SK-N-SH (cell line): ENCODE measurements at regions not wholly inside any gene's neighbourhood (a gene's known extent, or its start where the extent isn't known, plus 50 kb on each side); places are given as distances from the start of the nearest gene placed in this dataset.

Experiments used
- CTCF ChIA-PET: fragments of 300-600, 350-600 bp; formaldehyde crosslinking; extraction: SDS; loops from one replicate; lab custom pipeline; 2021; lab: Yijun Ruan, JAX
- POLR2A ChIA-PET: fragments of 350-600 bp; sonication (Branson Sonifier 250); formaldehyde crosslinking; extraction: SDS; loops from one replicate; lab custom pipeline; 2020; ENCODE audit warnings: antibody characterized with exemption, inconsistent platforms; lab: Yijun Ruan, JAX
- DNase-seq: peaks from one replicate; pipeline ENCODE4 v3.0.0; 2012
- H2AFZ ChIP-seq: fragments of 200-600 bp; sonication (generic); 2 replicates; pipeline ENCODE4 v1.8.1; 2016; ENCODE audit warnings: antibody characterized with exemption, mild to moderate bottlenecking, low read depth
- H3F3A ChIP-seq: fragments of 200-600 bp; sonication (generic); replicated peaks from 2 replicates; pipeline ENCODE3; 2016; ENCODE audit warnings: antibody characterized with exemption, mild to moderate bottlenecking; ENCODE audit not compliant: insufficient read depth
- H3K27ac ChIP-seq, 2 experiments: fragments of 200-500 bp in 1 of 2; fragments of 200-600 bp in 1 of 2; sonication (Bioruptor generic) in 1 of 2; sonication (generic), shearing (Covaris generic) in 1 of 2; 2 replicates each; pipeline versions ENCODE4 v1.5.1 to v1.6.1; 2014 to 2016; ENCODE audit warnings: low read depth in 2 of 2, inconsistent platforms in 1 of 2, low read length in 1 of 2, mild to moderate bottlenecking in 1 of 2, mixed read lengths in 1 of 2
- H3K27me3 ChIP-seq: fragments of 200-600 bp; sonication (generic), shearing (Covaris generic); 2 replicates; pipeline ENCODE4 v1.6.1; 2016; ENCODE audit warnings: mixed run types; ENCODE audit not compliant: insufficient read depth
- H3K36me3 ChIP-seq, 2 experiments: fragments of 200-500 bp in 1 of 2; fragments of 200-600 bp in 1 of 2; sonication (Bioruptor generic) in 1 of 2; sonication (generic) in 1 of 2; replicated peaks in 1 of 2; 2 replicates each; pipeline versions ENCODE3 to v1.5.1; 2014 to 2016; ENCODE audit warnings: low read length in 1 of 2, mild to moderate bottlenecking in 1 of 2; ENCODE audit not compliant: insufficient read depth in 2 of 2, control insufficient read depth in 1 of 2
- H3K4me1 ChIP-seq, 2 experiments: fragments of 200-500 bp in 1 of 2; fragments of 200-600 bp in 1 of 2; sonication (Bioruptor generic) in 1 of 2; sonication (generic), shearing (Covaris generic) in 1 of 2; 2 replicates each; pipeline versions ENCODE4 v1.5.1 to v1.6.1; 2014 to 2016; ENCODE audit warnings: low read depth in 1 of 2, low read length in 1 of 2, mixed run types in 1 of 2; ENCODE audit not compliant: insufficient read depth in 2 of 2, control insufficient read depth in 1 of 2
- H3K4me2 ChIP-seq: fragments of 200-600 bp; sonication (generic), shearing (Covaris generic); 2 replicates; pipeline ENCODE4 v1.6.1; 2017; ENCODE audit warnings: mixed run types
- H3K4me3 ChIP-seq, 2 experiments: fragments of 200-500 bp in 1 of 2; fragments of 200-600 bp in 1 of 2; sonication (Bioruptor generic) in 1 of 2; sonication (generic), shearing (Covaris generic) in 1 of 2; 2 replicates each; pipeline versions ENCODE4 v1.5.1 to v1.8.1; 2014 to 2016; ENCODE audit warnings: low read depth in 2 of 2, inconsistent platforms in 1 of 2, low read length in 1 of 2, mild to moderate bottlenecking in 1 of 2, mixed read lengths in 1 of 2, moderate library complexity in 1 of 2
- H3K79me2 ChIP-seq: fragments of 200-600 bp; sonication (generic); 2 replicates; pipeline ENCODE4 v1.8.1; 2017; ENCODE audit warnings: mild to moderate bottlenecking; ENCODE audit not compliant: insufficient read depth
- H3K9ac ChIP-seq: fragments of 200-600 bp; sonication (generic); 2 replicates; pipeline ENCODE4 v1.6.1; 2017; ENCODE audit warnings: mixed run types
- H3K9me2 ChIP-seq: fragments of 200-600 bp; sonication (generic); 2 replicates; pipeline ENCODE4 v1.6.1; 2017; ENCODE audit warnings: mixed run types
- H3K9me3 ChIP-seq: fragments of 200-600 bp; sonication (generic); 2 replicates; pipeline ENCODE4 v1.6.1; 2017; ENCODE audit warnings: mixed run types, mild to moderate bottlenecking, moderate library complexity
- H4K20me1 ChIP-seq: fragments of 200-600 bp; sonication (generic); 2 replicates; pipeline ENCODE4 v1.6.1; 2017; ENCODE audit warnings: mild to moderate bottlenecking, mixed run types; ENCODE audit not compliant: insufficient read depth
- CHD2 ChIP-seq: fragments of 150-350 bp; IDR thresholded peaks from 2 replicates; pipeline ENCODE4 v1.6.1; 2018; ENCODE audit warnings: low read length; ENCODE audit not compliant: partially characterized antibody
- CTCF ChIP-seq: fragments of 200-600 bp; sonication (generic); IDR thresholded peaks from 2 replicates; pipeline ENCODE4 v1.6.1; 2017; ENCODE audit warnings: antibody characterized with exemption, mild to moderate bottlenecking, moderate library complexity
- FOSL2 ChIP-seq: IDR thresholded peaks from 2 replicates; pipeline ENCODE4 v1.4.0; 2012; ENCODE audit warnings: low read depth, mild to moderate bottlenecking, moderate library complexity, borderline replicate concordance
- FOXM1 ChIP-seq: IDR thresholded peaks from 2 replicates; pipeline ENCODE4 v1.4.0; 2012; ENCODE audit warnings: low read depth, mild to moderate bottlenecking
- GATA2 ChIP-seq: sonication (generic); formaldehyde crosslinking; IDR thresholded peaks from 2 replicates; pipeline ENCODE4 v1.5.0; 2020; ENCODE audit warnings: mild to moderate bottlenecking, missing genetic modification reagents
- MEF2A ChIP-seq: IDR thresholded peaks from 2 replicates; pipeline ENCODE4 v1.4.0; 2012; ENCODE audit warnings: low read depth, borderline replicate concordance
- MXI1 ChIP-seq: IDR thresholded peaks from 2 replicates; pipeline ENCODE4 v1.6.1; 2012; ENCODE audit warnings: mild to moderate bottlenecking, low read depth, low read length, improper control_type of control experiment
- POLR2AphosphoS5 ChIP-seq: IDR thresholded peaks from 2 replicates; pipeline ENCODE4 v1.6.1; 2012; ENCODE audit warnings: low read depth, low read length
- RAD21 ChIP-seq: IDR thresholded peaks from 2 replicates; pipeline ENCODE4 v1.6.1; 2012; ENCODE audit warnings: mild to moderate bottlenecking, low read length
- RCOR1 ChIP-seq: fragments of 150-350 bp; IDR thresholded peaks from 2 replicates; pipeline ENCODE4 v1.6.1; 2017; ENCODE audit warnings: antibody characterized with exemption, low read length
- RFX5 ChIP-seq: IDR thresholded peaks from 2 replicates; pipeline ENCODE4 v1.6.1; 2012; ENCODE audit warnings: mild to moderate bottlenecking, improper control_type of control experiment, low read length
- SIN3A ChIP-seq: IDR thresholded peaks from 2 replicates; pipeline ENCODE4 v1.6.1; 2012; ENCODE audit warnings: low read depth, mild to moderate bottlenecking, low read length, moderate library complexity, borderline replicate concordance
- TF ChIP-seq, protein P1 (sequence below): IDR thresholded peaks from 2 replicates; pipeline ENCODE4 v1.4.0; 2012; ENCODE audit warnings: low read depth
- TF ChIP-seq, protein P2 (sequence below): IDR thresholded peaks from 2 replicates; pipeline ENCODE4; 2012
- TF ChIP-seq, protein P3 (sequence below): IDR thresholded peaks from 2 replicates; pipeline ENCODE4 v1.6.1; 2012; ENCODE audit warnings: mild to moderate bottlenecking, low read depth, low read length, moderate library complexity

- TF ChIP-seq, protein P1, sequence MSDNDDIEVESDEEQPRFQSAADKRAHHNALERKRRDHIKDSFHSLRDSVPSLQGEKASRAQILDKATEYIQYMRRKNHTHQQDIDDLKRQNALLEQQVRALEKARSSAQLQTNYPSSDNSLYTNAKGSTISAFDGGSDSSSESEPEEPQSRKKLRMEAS = no peak
- no peak for TF ChIP-seq GATA2 (CRISPR knock-in tag)
- TF ChIP-seq MXI1 = no peak
- TF ChIP-seq FOXM1 = no peak
- no peak for TF ChIP-seq CHD2
- TF ChIP-seq POLR2AphosphoS5 = no peak
Observed at GRCh38 chrX:26653050-26653449, 437.1 kb downstream of the MAGEB5 start (continued).

DNA sequence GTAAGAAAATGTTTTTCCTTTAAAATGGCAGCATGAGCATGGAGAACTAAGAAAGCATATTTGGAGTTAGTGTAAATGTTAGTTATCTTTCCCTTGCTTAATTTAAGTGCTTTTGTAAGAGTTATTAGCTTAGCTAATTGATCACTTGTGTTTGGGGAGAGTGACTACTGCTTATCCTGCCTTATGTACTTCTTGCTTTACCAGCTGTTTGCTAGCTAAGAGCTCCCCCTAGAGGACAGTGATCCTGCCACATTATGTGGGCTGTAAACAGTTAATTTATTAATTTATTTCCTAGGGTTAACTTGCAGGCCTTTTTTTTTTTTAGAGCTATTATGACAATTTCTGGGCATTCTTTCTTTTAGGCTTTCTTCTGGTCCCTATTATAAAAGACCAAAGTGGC lies 435.8 kb downstream of the MAGEB5 start:
- POLR2A ChIA-PET = no interaction called here
- TF ChIP-seq RFX5 (no peak), MEF2A (no peak), CHD2 (no peak), GATA2 (CRISPR knock-in tag) (no peak), SIN3A (no peak), RCOR1 (no peak), CTCF (peak; percentile 47), POLR2AphosphoS5 (no peak), RAD21 (peak; percentile 18; the same call in 1 of the 2 replicates), FOSL2 (no peak)
- TF ChIP-seq, protein P2, sequence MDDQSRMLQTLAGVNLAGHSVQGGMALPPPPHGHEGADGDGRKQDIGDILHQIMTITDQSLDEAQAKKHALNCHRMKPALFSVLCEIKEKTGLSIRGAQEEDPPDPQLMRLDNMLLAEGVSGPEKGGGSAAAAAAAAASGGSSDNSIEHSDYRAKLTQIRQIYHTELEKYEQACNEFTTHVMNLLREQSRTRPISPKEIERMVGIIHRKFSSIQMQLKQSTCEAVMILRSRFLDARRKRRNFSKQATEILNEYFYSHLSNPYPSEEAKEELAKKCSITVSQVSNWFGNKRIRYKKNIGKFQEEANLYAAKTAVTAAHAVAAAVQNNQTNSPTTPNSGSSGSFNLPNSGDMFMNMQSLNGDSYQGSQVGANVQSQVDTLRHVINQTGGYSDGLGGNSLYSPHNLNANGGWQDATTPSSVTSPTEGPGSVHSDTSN = no peak
- TF ChIP-seq, protein P3, sequence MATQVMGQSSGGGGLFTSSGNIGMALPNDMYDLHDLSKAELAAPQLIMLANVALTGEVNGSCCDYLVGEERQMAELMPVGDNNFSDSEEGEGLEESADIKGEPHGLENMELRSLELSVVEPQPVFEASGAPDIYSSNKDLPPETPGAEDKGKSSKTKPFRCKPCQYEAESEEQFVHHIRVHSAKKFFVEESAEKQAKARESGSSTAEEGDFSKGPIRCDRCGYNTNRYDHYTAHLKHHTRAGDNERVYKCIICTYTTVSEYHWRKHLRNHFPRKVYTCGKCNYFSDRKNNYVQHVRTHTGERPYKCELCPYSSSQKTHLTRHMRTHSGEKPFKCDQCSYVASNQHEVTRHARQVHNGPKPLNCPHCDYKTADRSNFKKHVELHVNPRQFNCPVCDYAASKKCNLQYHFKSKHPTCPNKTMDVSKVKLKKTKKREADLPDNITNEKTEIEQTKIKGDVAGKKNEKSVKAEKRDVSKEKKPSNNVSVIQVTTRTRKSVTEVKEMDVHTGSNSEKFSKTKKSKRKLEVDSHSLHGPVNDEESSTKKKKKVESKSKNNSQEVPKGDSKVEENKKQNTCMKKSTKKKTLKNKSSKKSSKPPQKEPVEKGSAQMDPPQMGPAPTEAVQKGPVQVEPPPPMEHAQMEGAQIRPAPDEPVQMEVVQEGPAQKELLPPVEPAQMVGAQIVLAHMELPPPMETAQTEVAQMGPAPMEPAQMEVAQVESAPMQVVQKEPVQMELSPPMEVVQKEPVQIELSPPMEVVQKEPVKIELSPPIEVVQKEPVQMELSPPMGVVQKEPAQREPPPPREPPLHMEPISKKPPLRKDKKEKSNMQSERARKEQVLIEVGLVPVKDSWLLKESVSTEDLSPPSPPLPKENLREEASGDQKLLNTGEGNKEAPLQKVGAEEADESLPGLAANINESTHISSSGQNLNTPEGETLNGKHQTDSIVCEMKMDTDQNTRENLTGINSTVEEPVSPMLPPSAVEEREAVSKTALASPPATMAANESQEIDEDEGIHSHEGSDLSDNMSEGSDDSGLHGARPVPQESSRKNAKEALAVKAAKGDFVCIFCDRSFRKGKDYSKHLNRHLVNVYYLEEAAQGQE = no peak
- TF ChIP-seq, protein P1 = no peak
- no peak overlapping the region for H3K4me2 ChIP-seq

More for the DNA sequence above, 435.8 kb downstream of the MAGEB5 start:
- Histone ChIP-seq H3K9ac (no peak overlapping the region), H3K9me2 (no peaks in the 10 kb centered on the region), H4K20me1 (no peaks in the 10 kb centered on the region), H3K27me3 (no peaks in the 10 kb centered on the region), H3K27ac (no peak overlapping the region), H3F3A (no peaks in the 10 kb centered on the region), H3K79me2 (no peaks in the 10 kb centered on the region), H2AFZ (no peak overlapping the region), H3K9me3 (no peaks in the 10 kb centered on the region), H3K4me3 (no peak overlapping the region), H3K4me1 (no peaks in the 10 kb centered on the region), H3K36me3 (no peaks in the 10 kb centered on the region)
- DNase-seq = no peak
- CTCF ChIA-PET = interaction anchor here (0.6 to 1.9 kb wide), 3 partner anchors 16 to 227 kb away, joined by 3 to 5 read pairs (median 3); no protein-coding TSS in a partner anchor
